Calu3 (cell line): ENCODE measurements at regions not wholly inside any gene's neighbourhood (a gene's known extent, or its start where the extent isn't known, plus 50 kb on each side); places are given as distances from the start of the nearest gene placed in this dataset.

ENCODE experiments used
- BruUV-seq: library from RNA; stranded (reverse); fragments of 400-500 nt; replicated peaks from 2 replicates; lab custom pipeline; 2021; lab: Mats Ljungman, UMichigan
- CTCF ChIA-PET: fragments of 300-600 bp; sonication (Branson Sonifier 250); formaldehyde crosslinking; loops from one replicate; lab custom pipeline; 2022; ENCODE audit warnings: antibody characterized with exemption; lab: Charles Lee
- DNase-seq: peaks from one replicate; pipeline ENCODE4 v3.0.0; 2022
- H3K27ac Mint-ChIP-seq: one replicate; pipeline ENCODE4 v1.8.0; 2022; ENCODE audit warnings: mixed read lengths; ENCODE audit not compliant: unreplicated experiment
- H3K27me3 Mint-ChIP-seq: one replicate; pipeline ENCODE4 v1.8.0; 2022; ENCODE audit warnings: mixed read lengths; ENCODE audit not compliant: unreplicated experiment
- H3K36me3 Mint-ChIP-seq: one replicate; pipeline ENCODE4 v1.8.0; 2022; ENCODE audit warnings: mild to moderate bottlenecking, moderate library complexity, mixed read lengths; ENCODE audit not compliant: insufficient read depth, unreplicated experiment
- H3K4me1 Mint-ChIP-seq: one replicate; pipeline ENCODE4 v1.8.0; 2022; ENCODE audit warnings: mild to moderate bottlenecking, low read depth, mixed read lengths; ENCODE audit not compliant: unreplicated experiment
- H3K4me3 Mint-ChIP-seq: one replicate; pipeline ENCODE4 v1.8.0; 2022; ENCODE audit warnings: mild to moderate bottlenecking, low read depth, moderate library complexity, mixed read lengths; ENCODE audit not compliant: unreplicated experiment
- H3K9me3 Mint-ChIP-seq: one replicate; pipeline ENCODE4 v1.8.0; 2022; ENCODE audit warnings: low read depth, mixed read lengths; ENCODE audit not compliant: unreplicated experiment
- CTCF ChIP-seq: fragments of 200-600 bp; IDR thresholded peaks from one replicate; pipeline ENCODE4 v1.8.0; 2022; ENCODE audit warnings: antibody characterized with exemption; ENCODE audit not compliant: unreplicated experiment
- intact Hi-C: fragments of 100-400 bp; cut with micrococcal nuclease; formaldehyde crosslinking; loops from one replicate; pipeline ENCODE4 v1.10.0; 2022; ENCODE audit not compliant: unreplicated experiment

- TSS peak; percentile 77 for BruUV-seq
- CTCF ChIA-PET, result no interaction called here
These were observed 66.5 kb upstream of the PRKACB start for GRCh38 chr1:84077476-84078107.

GRCh38 chr1:84073266-84073665 is 70.8 kb upstream of the PRKACB start:
- Mint-ChIP-seq H3K27me3 (no peaks in the 10 kb centered on the region), H3K9me3 (no peaks in the 10 kb centered on the region), H3K27ac (no peak overlapping the region), H3K36me3 (peaks cover 16% of the 10 kb centered on the region), H3K4me3 (no peak overlapping the region), H3K4me1 (no peaks in the 10 kb centered on the region)
- intact Hi-C loops, result no loop called here
- no peak for TF ChIP-seq CTCF
- CTCF ChIA-PET, result no interaction called here
- BruUV-seq, result no TSS peak
- no peak for DNase-seq

More at GRCh38 chr1:84077476-84078107, 66.5 kb upstream of the PRKACB start:
- Mint-ChIP-seq H3K27ac (peak overlapping the region; percentile 42), H3K9me3 (no peaks in the 10 kb centered on the region), H3K27me3 (no peaks in the 10 kb centered on the region), H3K4me3 (peak overlapping the region; percentile 79), H3K36me3 (peaks cover 23% of the 10 kb centered on the region), H3K4me1 (peaks cover 7% of the 10 kb centered on the region)
- TF ChIP-seq CTCF, result no peak
- intact Hi-C loops, result no loop called here
- DNase-seq, result peak; percentile 83

GRCh38 chr1:84069236-84069845 is 70.4 kb upstream of the TTLL7 start:
- intact Hi-C loops, result no loop called here
- H3K36me3 Mint-ChIP-seq, result no peaks in the 10 kb centered on the region
- TF ChIP-seq CTCF, result no peak
- H3K27ac Mint-ChIP-seq, result no peak overlapping the region
- CTCF ChIA-PET, result no interaction called here
- DNase-seq, result no peak
- H3K27me3 Mint-ChIP-seq, result no peaks in the 10 kb centered on the region
- no peaks in the 10 kb centered on the region for H3K4me1 Mint-ChIP-seq
- no TSS peak for BruUV-seq
- H3K4me3 Mint-ChIP-seq, result no peak overlapping the region
- H3K9me3 Mint-ChIP-seq, result no peaks in the 10 kb centered on the region

- no peaks in the 10 kb centered on the region for H3K9me3 Mint-ChIP-seq
- intact Hi-C loops, result no loop called here
- no peaks in the 10 kb centered on the region for H3K27me3 Mint-ChIP-seq
- H3K4me3 Mint-ChIP-seq, result no peak overlapping the region
- H3K27ac Mint-ChIP-seq, result no peak overlapping the region
- CTCF ChIA-PET, result no interaction called here
- TF ChIP-seq CTCF, result no peak
- H3K36me3 Mint-ChIP-seq, result no peaks in the 10 kb centered on the region
- BruUV-seq, result no TSS peak
- H3K4me1 Mint-ChIP-seq, result no peaks in the 10 kb centered on the region
- no peak for DNase-seq
These were observed 63.6 kb upstream of the TTLL7 start for GRCh38 chr1:84062496-84062895.
